HCT116 (cell line): ENCODE measurements at regions not wholly inside any gene's neighbourhood (a gene's known extent, or its start where the extent isn't known, plus 50 kb on each side); places are given as distances from the start of the nearest gene placed in this dataset.

Experiments used
- ATAC-seq: fragments of 200-7000 bp; cut with Tn5 transposase; 2 replicates; pipeline ENCODE4 v1.9.1; 2020; ENCODE audit warnings: mild to moderate bottlenecking, moderate library complexity
- BruUV-seq: library from RNA; stranded (reverse); fragments of 400-500 nt; replicated peaks from 2 replicates; lab custom pipeline; 2021; lab: Mats Ljungman, UMichigan
- CTCF ChIA-PET: fragments of 300-600 bp; sonication (Branson Sonifier 250); formaldehyde crosslinking; loops from one replicate; lab custom pipeline; 2021; ENCODE audit warnings: antibody characterized with exemption; lab: Charles Lee
- POLR2A ChIA-PET: fragments of 300-600, 350-600 bp; sonication (Branson Sonifier 250); formaldehyde crosslinking; loops from one replicate; lab custom pipeline; 2021; ENCODE audit warnings: antibody characterized with exemption; lab: Charles Lee
- RAD21 ChIA-PET, 2 experiments: fragments of 300-600 bp; sonication (Branson Sonifier 250); formaldehyde crosslinking; loops; one replicate each; lab custom pipeline; 2023; ENCODE audit warnings: low total read pairs in 2 of 2; ENCODE audit not compliant: uncharacterized antibody in 2 of 2, unreplicated experiment in 2 of 2, low non-redundant PET in 1 of 2; lab: Charles Lee
- DNase-seq: peaks from one replicate; pipeline ENCODE4 v3.0.0-alpha.2; 2010; ENCODE audit warnings: low read depth, low spot score
- H2AFZ ChIP-seq: fragments of 200-600 bp; shearing (Covaris generic), sonication (generic); 2 replicates; pipeline ENCODE4 v1.6.1; 2017; ENCODE audit warnings: low read depth, mixed run types, mixed read lengths, antibody characterized with exemption, low read length; ENCODE audit not compliant: poor library complexity, severe bottlenecking
- H3K27ac ChIP-seq: 2 replicates; pipeline ENCODE4 v1.5.1; 2012; ENCODE audit warnings: low read depth, low read length
- H3K27me3 ChIP-seq: fragments of 200-600 bp; sonication (generic); 2 replicates; pipeline ENCODE4 v1.6.1; 2016; ENCODE audit warnings: mixed run types, low read length, mixed read lengths; ENCODE audit not compliant: insufficient read depth
- H3K36me3 ChIP-seq, 2 experiments: fragments of 200-500 bp in 1 of 2; fragments of 200-600 bp in 1 of 2; sonication (Bioruptor generic) in 1 of 2; sonication (generic) in 1 of 2; 2 replicates each; pipeline versions ENCODE4 v1.5.1 to v1.6.1; 2014 to 2016; ENCODE audit warnings: low read length in 2 of 2, inconsistent platforms in 1 of 2, mixed read lengths in 1 of 2, mixed run types in 1 of 2; ENCODE audit not compliant: insufficient read depth in 2 of 2, control insufficient read depth in 1 of 2
- H3K4me1 ChIP-seq, 2 experiments: fragments of 200-600 bp in 1 of 2; sonication (generic) in 1 of 2; 2 replicates each; pipeline versions ENCODE4 v1.5.1 to v1.6.1; 2012 to 2017; ENCODE audit warnings: low read length in 2 of 2, inconsistent platforms in 1 of 2, mild to moderate bottlenecking in 1 of 2, mixed read lengths in 1 of 2, mixed run types in 1 of 2, moderate library complexity in 1 of 2; ENCODE audit not compliant: insufficient read depth in 2 of 2, control insufficient read depth in 1 of 2
- H3K4me2 ChIP-seq: fragments of 200-600 bp; sonication (generic); 2 replicates; pipeline ENCODE4 v1.6.1; 2017; ENCODE audit warnings: mixed run types, low read length, mixed read lengths
- H3K4me3 ChIP-seq, 2 experiments: fragments of 200-600 bp in 1 of 2; sonication (generic) in 1 of 2; replicated peaks in 1 of 2; 2 replicates each; pipeline ENCODE4 v1.5.1; 2011 to 2016; ENCODE audit warnings: low read length in 2 of 2, control low read depth in 1 of 2, low read depth in 1 of 2, mild to moderate bottlenecking in 1 of 2, mixed read lengths in 1 of 2, mixed run types in 1 of 2
- H3K79me2 ChIP-seq: fragments of 200-600 bp; sonication (generic); 2 replicates; pipeline ENCODE4 v1.6.1; 2017; ENCODE audit warnings: mild to moderate bottlenecking, mixed run types, low read length, moderate library complexity, mixed read lengths; ENCODE audit not compliant: insufficient read depth
- H3K9ac ChIP-seq: fragments of 200-600 bp; sonication (generic); 2 replicates; pipeline ENCODE4 v1.6.1; 2016; ENCODE audit warnings: low read length, mixed read lengths
- H3K9me2 ChIP-seq: fragments of 200-600 bp; sonication (generic), shearing (Covaris generic); 2 replicates; pipeline ENCODE4 v1.6.1; 2017; ENCODE audit warnings: mixed run types, mild to moderate bottlenecking, moderate library complexity; ENCODE audit not compliant: insufficient read depth
- H3K9me3 ChIP-seq, 2 experiments: fragments of 200-500 bp in 1 of 2; fragments of 200-600 bp in 1 of 2; sonication (Bioruptor generic) in 1 of 2; sonication (generic) in 1 of 2; 2 replicates each; pipeline ENCODE4 v1.6.1; 2014 to 2017; ENCODE audit warnings: low read length in 2 of 2, mixed read lengths in 2 of 2, inconsistent platforms in 1 of 2, low read depth in 1 of 2, mild to moderate bottlenecking in 1 of 2, mixed run types in 1 of 2, moderate library complexity in 1 of 2; ENCODE audit not compliant: control insufficient read depth in 1 of 2, insufficient read depth in 1 of 2
- H4K20me1 ChIP-seq: fragments of 200-600 bp; sonication (generic), shearing (Covaris generic); 2 replicates; pipeline ENCODE4 v1.6.1; 2017; ENCODE audit warnings: mixed run types, mild to moderate bottlenecking, moderate library complexity; ENCODE audit not compliant: insufficient read depth
- EZH2 ChIP-seq: fragments of 200-600 bp; sonication (generic); IDR thresholded peaks from 2 replicates; pipeline ENCODE4 v1.6.1; 2017; ENCODE audit warnings: antibody characterized with exemption, mixed run types
- EZH2phosphoT487 ChIP-seq: fragments of 200-600 bp; IDR thresholded peaks from 2 replicates; pipeline ENCODE4 v1.6.1; 2018; ENCODE audit warnings: antibody characterized with exemption, borderline replicate concordance
- MAX ChIP-seq: IDR thresholded peaks from 2 replicates; pipeline ENCODE4 v1.6.1; 2012
- POLR2A ChIP-seq: IDR thresholded peaks from 2 replicates; pipeline ENCODE4 v1.7.0; 2011; ENCODE audit warnings: borderline replicate concordance; ENCODE audit not compliant: insufficient read depth, insufficient read length; ENCODE audit errors: extremely low read depth
- RAD21 ChIP-seq: IDR thresholded peaks from 2 replicates; pipeline ENCODE4 v1.6.1; 2012; ENCODE audit warnings: low read depth, mild to moderate bottlenecking
- REST ChIP-seq: IDR thresholded peaks from 2 replicates; pipeline ENCODE4 v1.6.1; 2012; ENCODE audit warnings: low read depth
- SP1 ChIP-seq: IDR thresholded peaks from 2 replicates; pipeline ENCODE4 v1.6.1; 2012; ENCODE audit warnings: low read depth
- SRF ChIP-seq: IDR thresholded peaks from 2 replicates; pipeline ENCODE4 v1.6.1; 2012; ENCODE audit warnings: low read depth
- TCF7L2 ChIP-seq: IDR thresholded peaks from 2 replicates; pipeline ENCODE4 v1.7.0; 2011; ENCODE audit warnings: borderline replicate concordance, inconsistent platforms; ENCODE audit not compliant: insufficient read depth, insufficient read length; ENCODE audit errors: extremely low read depth
- intact Hi-C: fragments of 100-400 bp; cut with micrococcal nuclease; formaldehyde crosslinking; loops from 2 replicates; pipeline ENCODE4 v1.10.0; 2022

- Histone ChIP-seq H3K79me2 (no peaks in the 10 kb centered on the region), H3K9ac (no peak overlapping the region), H3K4me3 (no peak overlapping the region), H2AFZ (no peak overlapping the region), H3K9me2 (no peaks in the 10 kb centered on the region), H3K4me1 (no peaks in the 10 kb centered on the region), H3K4me2 (no peak overlapping the region), H3K27me3 (no peaks in the 10 kb centered on the region), H3K36me3 (no peaks in the 10 kb centered on the region), H4K20me1 (no peaks in the 10 kb centered on the region), H3K9me3 (peaks cover 4 to 12% of the 10 kb centered on the region in 2 experiments; a peak in 2 of 4 replicates), H3K27ac (no peak overlapping the region)
- CTCF ChIA-PET = no interaction called here
- RAD21 ChIA-PET = no interaction called here
- no TSS peak for BruUV-seq
- ATAC-seq = no peak
- TF ChIP-seq RAD21 (no peak), EZH2phosphoT487 (no peak), EZH2 (no peak), MAX (no peak), POLR2A (no peak), REST (no peak), TCF7L2 (no peak), SP1 (no peak), SRF (no peak)
- no peak for DNase-seq
- intact Hi-C loops = no loop called here
- POLR2A ChIA-PET = no interaction called here
These were observed 536.8 kb upstream of the DSEL start for GRCh38 chr18:68053290-68053689.
